GM18873 (cell line): ENCODE measurements at regions not wholly inside any gene's neighbourhood (a gene's known extent, or its start where the extent isn't known, plus 50 kb on each side); places are given as distances from the start of the nearest gene placed in this dataset.

Source experiments
- ATAC-seq: cut with Tn5 transposase; IDR thresholded peaks from one replicate; pipeline ENCODE4 v1.9.1; 2021; ENCODE audit warnings: mild to moderate bottlenecking, moderate library complexity, moderate number of reproducible peaks; ENCODE audit not compliant: unreplicated experiment, low FRiP score

DNA sequence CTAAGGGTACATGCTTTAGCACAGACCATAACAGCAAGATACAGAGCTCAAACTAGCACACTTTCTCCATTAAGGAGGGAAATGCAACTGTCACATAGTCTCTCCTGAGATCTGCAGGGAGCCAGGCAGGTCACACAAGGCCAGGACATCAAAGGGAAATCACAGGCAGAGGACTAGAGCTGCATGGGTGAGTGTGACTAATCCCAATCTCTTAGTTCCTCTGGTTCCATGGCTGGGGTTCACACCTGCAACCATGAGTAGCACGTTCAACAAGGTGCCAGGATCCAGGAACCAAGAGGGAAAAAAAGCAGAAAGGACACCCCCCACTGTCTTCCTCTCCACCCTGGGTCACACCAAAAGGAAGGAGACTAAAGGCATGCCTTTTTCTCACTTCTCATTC is 296.5 kb upstream of the STEAP1 start:
- no peak for ATAC-seq

DNA sequence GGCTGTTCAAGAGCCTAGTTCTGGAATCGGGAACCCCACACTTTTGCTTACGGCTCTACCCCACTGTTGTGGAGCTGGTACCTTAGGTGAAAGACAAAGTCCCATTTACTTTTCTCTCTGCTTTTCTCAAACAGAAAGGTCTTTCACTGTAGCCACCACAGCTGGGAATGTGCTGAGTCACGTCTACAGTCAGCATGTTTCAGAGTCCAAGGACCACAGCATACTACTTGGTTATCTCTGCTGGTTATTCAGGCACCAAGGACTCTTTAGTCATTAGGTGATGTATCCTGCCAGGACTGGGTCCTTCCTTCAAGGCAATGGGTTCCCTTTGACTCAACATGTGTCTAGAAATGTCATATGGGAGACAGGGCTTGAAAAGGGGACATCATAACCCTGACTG is 266.8 kb upstream of the STEAP1 start:
- no peak for ATAC-seq

DNA sequence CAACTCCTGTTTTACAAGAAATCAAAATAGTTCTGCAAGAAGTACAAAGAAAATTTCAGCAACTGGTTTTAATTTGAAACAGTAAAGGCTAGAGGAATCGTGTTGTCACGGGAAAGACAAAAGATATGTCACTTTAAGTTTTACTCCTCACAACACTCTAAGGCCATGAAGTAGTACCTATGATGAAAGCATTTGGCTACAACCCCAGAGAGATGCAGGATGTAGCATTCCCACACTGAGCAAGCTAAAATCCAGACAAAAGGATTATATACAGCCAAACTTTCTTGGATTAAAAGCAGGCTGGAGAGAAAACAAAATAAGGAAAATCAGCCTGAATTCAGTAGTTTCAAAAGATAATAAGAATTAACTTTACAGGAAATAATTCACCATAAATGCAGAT is 245.5 kb upstream of the STEAP1 start:
- ATAC-seq, result no peak

DNA sequence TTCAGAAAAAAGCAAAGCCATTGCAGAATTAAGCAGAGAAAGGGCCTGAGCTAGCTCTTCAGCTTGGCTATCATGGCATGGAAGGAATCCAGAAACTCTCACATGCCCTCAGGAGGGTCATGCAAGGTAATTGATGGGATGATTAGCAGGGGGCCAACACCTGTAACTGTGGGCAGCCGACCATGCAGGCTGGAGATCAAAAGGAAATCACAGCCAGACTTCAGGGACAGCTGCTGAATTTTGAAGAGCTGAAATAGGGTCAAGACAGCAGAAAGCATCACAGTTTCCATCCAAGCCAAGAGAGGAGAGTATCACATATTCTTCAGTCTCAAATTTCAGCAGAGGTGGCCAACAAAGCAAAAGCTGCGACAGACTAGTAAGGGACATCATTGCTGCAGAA is 239.6 kb upstream of the STEAP1 start:
- ATAC-seq, result no peak

DNA sequence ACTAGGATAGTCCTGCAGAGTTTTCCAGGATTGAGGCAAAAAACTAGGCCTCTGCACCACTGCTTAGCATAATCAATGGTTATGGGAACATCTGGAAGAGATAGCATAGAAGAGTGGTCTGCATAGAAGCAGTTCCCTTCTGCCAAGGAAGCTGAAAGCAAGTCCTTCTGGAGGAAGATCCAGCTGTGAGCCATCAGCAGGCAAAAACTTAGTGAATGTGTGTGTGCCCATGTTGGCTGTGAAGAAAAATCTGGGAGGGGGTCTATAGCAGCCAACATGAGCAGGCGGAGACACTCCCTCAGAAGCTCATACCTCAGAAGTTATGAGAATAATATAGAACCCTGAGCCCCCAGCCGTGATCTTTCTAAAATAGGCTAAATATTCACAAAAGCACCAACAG is 228.1 kb upstream of the STEAP1 start:
- no peak for ATAC-seq

DNA sequence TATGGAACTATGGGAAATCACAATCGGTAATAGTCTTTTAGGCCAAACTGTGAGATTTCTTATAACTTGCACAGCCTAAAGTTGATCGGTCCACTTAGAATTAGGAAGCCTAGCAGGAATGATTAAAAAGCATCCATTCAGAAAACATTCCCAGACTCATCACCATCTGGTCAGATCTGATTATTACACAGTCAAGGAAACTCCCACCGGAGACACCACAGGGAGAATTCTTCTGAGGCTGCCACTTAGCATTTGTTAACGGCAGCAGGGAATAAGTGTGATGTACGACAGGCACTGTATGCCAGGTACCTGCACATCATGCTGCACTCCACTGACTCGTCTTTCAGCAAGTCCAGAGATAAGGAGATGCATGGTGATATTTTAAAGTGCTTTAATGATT is 227.6 kb upstream of the STEAP1 start:
- no peak for ATAC-seq

DNA sequence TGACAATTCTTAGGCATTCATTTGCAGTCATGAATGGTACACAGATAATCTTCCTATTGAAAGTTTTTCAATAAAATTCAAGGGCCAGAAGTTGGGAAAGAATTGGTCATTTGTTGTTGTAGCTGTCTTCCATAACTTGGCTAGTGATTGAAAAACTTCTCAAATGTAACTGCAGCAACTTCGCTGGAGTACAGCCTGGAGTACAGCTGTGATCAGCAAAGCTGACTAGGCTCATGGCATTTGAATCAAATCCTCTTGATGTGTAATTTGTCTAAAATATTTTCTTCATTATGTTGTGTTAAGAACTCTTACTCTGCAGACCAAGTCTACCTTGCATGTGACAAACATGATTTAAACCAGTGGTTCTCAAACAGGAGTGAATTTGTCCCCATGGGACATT is 226.5 kb upstream of the STEAP1 start:
- no peak for ATAC-seq

DNA sequence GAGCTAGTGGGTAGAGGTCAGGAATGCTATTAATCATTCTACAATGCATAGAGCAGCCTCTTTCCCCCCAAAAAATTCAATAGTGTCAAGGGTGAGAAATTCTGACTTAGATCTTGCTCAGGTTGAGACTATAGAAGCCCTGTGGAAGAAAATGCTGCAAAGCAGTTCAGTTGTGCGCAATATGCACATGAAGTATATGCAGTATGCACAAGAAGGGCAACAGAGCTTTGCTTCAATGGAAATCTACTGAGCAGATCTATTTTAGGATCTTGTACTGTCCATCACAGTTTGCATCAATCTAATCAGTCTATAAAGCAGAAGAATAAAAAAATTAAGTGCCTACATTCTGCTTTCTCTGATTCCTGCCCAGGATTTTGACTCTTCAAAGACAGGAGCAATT is 225.8 kb upstream of the STEAP1 start:
- no peak for ATAC-seq

DNA sequence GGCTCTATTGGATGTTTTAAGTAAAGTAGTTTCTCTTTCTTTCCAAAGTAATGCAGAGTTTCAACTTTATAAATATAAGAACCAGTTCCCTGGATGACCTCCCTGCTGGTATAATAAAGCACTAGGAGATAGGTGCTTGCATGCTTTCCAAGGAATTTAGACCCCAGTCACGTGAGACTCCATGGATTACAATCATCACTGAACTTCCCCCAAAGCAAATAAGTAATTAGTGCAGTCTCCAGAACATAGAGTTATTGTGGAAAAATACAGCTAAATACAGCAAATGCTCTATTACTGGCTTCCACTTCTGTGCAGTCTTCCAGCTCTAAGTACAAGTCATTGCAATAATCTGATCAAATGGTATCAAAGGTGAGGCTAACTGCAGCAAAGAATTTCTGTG is 220.2 kb upstream of the STEAP1 start:
- no peak for ATAC-seq

DNA sequence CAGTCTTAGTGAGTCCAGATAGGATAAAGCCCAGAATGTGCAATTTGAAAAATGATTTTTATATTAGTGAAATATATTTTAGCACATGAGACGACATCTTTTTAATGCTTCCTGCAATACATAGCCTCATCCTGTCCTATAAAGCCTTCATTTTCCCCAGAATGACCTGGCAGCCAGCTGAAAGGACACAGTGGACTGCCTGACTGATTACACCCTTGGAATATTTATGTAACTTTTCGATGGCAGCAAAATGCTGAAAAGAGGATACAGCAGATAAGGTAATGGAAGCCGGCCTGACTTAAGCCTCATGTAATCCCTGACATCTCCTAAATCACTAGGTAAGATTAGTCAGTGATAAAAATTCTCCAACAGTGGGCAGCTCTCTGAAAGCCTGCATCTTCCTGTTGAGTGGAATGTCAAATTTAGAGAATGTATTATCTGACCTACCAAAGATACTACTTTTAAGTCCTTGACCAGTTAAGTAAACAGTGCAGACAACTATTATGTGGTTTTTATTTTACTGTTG is 210.7 kb upstream of the STEAP1 start:
- ATAC-seq, result no peak

DNA sequence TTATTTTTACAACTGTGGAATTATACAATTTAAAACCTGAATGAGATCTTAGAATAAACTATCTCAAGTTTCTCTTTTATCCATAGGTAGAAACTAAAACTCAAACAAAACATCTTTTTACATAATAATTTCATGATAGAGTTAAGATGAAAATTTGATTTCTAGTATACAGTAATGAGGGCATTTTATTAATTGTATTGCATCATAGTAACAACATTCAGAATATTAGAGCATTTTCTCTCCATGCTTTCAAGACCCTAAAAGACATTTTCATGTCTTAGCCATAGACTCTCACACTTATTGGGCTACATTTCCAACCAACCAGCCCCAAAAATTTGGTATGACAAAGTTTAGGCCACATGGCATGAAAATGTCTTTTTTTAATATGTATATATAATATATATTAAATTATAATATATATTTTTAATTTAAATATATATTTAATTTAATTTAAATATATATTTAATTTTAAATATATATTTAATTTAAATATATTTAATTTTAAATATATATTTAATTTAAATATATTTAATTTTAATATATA is 195.7 kb upstream of the STEAP1 start:
- ATAC-seq, result no peak

DNA sequence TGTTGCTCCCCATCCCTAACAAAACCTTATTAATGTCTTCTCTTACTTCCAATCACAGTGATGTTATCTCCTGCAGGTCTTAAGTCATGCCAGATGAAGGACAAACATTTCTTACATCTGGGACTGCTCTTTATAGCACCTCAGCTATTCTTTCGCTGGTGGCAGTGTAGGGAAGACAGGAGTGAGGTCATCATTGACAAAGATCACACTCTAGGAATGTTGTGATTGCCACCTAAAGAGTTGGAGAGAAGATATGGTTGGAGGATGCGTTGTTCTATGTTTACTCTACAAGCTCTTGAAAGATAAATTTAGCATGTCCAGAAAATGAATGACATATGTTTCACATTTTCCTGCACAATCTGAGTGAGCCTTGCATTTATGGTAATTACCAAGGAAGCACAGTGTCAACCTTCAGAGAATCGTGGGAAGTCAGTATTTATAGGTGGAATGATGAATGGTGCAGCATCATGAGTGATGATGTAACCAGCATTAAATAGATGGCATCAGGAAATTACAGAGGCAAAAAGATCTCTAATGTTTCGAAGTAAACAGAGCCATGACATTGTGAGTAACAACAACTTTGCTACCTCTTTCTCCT is 188.1 kb upstream of the STEAP1 start:
- ATAC-seq, result no peak

DNA sequence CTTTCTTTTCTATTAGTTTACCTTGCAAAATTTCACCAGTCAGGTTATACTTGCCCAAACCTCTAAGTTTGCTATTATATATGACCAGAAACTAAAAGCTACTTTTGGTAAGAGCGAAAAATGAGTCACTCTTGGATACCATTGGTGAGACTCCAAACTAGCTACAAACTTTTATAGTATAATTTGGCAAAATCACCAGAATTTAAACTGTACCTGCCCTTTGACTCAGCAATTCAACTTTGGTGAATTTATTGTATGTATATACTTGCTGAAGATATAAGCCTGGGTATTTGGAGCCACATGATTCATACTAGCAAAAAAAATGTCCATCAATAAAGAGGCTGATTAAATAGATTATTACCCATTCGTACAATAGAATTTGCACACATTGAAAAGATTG is 178.7 kb upstream of the STEAP1 start:
- ATAC-seq, result no peak

DNA sequence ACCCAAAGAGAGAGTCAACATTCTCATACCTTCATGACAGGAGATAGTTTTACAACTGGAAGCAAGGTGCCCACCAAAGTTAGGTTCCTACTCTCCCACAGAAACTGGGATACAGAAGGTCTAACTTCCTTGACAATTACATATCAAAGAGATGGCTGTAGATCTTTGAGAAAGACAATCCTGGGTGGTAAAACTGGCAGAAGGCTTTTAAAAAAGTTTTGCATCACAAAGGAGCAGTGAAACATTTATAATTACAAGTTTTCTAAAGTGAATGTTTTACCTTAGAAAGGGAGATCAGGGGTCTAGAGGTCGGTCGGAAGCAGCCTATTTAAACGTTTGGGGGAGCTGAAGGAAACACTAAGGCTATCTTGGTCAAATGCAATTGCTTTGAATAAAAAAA is 166.6 kb upstream of the STEAP1 start:
- ATAC-seq, result no peak

DNA sequence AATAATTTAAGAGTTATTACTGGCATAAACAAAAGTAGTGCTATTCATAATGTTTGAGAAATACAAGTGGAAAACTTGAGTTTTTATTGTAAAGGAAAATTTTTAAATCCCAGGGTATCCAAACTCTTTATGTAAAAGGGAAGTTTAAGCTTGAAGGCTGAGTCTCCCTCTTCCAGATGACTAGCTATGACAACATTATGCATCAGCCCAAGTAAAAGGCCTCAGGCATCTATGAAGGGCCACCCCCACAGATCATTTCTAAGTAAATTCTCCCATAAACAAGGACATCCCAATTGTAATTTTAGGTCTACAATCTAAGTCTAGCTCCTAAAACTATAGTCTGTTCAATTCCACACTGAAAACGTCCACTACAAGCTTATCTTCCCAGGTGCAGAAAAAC is 166.2 kb upstream of the STEAP1 start:
- ATAC-seq, result no peak

DNA sequence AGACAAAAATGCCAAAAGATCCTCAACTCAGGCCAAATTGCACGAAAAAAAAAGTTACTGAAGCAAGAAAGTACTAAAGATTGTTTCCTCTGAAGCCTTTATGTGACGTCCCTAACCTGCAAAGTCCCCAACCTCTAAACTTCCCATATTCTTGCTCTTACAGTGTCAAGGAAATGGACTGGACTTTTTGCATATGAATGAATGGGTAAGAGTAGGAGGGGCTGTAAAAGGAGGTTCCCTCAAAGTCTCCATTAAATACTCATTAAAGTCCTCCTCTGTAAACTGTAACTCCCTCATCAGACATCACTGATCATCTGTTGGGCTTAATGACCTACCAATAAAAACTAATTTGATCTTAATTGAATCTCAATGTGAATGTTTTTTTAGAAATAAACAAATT is 164.8 kb upstream of the STEAP1 start:
- ATAC-seq, result no peak

DNA sequence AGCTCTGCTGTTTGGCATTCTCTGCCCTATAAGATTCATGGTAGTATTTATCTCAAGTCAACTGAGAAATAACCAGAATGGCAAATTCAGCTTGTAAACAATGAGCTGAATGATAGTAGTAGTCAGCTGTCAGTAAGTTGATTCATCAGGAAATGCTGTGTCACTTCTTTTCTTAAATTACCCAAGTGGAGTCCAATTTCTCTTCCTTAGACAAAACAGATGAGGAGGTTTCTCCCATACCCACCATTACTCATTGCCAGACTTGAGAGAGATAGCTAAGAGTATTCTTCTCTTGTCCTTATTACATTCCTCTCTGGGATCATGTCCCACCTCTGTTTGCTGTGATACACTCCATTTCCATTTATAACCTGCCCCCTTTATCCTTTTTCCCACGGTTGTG is 159.8 kb upstream of the STEAP1 start:
- ATAC-seq, result no peak

DNA sequence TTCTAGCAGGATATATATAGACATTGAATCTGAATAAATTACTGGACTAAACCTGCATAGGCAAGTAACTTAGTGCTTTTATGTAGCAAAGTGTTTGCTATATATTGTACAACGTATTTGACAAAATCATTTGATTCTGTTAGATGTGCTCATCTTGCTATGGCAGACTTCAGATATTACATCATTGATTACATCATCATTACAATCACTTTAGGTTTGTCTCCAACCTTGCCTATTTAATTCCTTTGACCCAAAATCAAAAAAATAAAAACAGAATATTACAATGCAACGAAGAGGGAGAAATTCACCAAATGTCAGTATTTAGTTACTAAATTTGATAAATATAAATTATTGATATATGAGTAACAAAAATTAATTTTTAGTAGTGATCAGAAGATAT is 155.7 kb upstream of the STEAP1 start:
- no peak for ATAC-seq

DNA sequence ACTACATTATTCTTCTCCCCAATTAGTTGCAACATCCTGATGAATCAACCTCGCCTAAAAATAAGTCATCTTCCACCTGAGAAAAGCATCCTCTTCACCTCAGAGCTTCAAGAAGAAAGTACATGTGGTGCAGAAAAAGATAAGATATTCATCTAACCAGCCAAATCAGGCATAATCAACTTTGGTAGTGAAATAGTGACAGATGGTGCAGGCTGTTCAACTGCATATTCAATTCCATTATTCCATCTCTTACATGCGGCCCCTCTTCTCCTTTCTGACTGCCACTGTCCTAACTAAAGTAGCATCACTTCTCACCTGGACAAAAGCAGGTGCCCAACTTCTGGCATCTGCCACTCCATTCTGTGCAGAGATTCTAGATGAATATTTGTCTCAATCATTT is 148.4 kb upstream of the STEAP1 start:
- no peak for ATAC-seq

DNA sequence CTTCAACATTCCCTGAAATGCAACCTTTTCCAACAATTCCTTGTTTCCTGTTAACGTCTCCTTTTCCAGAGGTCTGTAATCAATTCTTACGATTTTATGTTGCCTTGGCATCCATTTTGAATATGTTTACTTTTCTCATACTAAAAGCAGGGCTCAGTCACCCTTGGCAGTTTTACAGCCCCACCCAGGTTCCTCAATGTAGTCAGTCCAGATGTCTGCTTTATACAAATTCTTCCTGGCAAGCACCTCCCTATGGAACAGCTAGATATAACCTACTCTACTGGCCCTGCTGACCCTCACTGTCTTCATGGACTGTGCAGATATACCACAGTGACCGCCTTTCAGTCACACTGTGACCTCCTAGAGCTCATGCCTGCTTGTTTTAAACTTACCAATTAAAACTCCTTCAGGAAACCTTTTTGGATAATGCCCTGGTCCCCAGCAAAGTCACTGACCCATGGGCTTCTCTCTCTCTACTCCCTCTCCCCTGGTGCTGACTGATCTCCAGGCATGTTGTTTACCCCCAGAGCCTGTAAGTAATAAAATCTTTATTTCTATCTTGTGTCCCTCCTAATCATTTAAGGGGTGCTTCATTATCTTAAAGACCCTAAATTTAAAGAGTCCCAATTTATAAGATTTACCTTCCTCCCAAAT is 147.1 kb upstream of the STEAP1 start:
- no peak for ATAC-seq

DNA sequence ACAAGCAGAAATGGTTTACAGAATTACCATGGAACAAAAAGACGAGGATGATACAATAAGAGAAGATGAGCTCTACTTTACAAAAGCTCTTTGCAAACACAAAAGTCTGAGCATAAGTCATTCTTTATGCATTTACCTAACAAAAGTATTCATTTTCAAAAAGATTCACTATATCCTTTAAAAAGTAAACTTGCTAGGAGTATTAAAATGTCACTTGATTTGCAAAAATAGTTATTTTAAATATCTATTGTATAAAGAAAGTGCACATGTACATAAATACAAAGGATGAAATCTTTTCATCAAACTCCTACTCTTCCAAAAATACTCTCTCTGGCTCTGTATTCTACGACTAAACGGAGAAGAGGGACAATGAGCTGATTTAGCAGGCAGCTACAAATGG is 146.4 kb upstream of the STEAP1 start:
- ATAC-seq, result no peak

DNA sequence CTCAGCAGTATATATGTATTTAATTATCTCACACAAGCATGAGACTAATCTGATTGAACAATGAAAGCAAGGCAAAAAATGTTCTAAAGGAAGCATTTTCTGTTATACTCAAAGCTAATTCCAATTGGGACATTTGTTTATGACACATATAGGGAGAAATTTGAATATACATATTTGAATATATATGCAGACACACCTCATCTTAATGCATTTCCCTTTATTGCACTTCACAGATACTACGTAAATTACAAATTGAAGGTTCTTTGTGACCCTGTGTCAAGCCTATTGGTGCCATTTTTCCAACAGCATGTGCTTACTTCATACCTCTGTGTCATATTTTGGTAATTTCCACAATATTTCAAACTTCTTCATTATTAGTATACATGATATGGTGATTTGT is 132.1 kb upstream of the STEAP1 start:
- ATAC-seq, result no peak
